Progenitor cell of endocrine pancreas (in vitro differentiated cells): ENCODE measurements at regions not wholly inside any gene's neighbourhood (a gene's known extent, or its start where the extent isn't known, plus 50 kb on each side); places are given as distances from the start of the nearest gene placed in this dataset.
"Not testable (repeated sequence)": the region's sequence is repeated elsewhere in the genome, so short reads cannot be mapped to it uniquely, and the experiment has no call there.

Experiments
- DNase-seq: peaks from one replicate; pipeline ENCODE4 v3.0.0; 2021; ENCODE audit warnings: low spot score; ENCODE audit not compliant: unreplicated experiment
- H3K27ac Mint-ChIP-seq: 2 replicates; pipeline ENCODE4 v1.8.0; 2021; ENCODE audit warnings: mild to moderate bottlenecking, moderate library complexity, mixed read lengths
- H3K27me3 Mint-ChIP-seq: 2 replicates; pipeline ENCODE4 v1.8.0; 2021; ENCODE audit warnings: mixed read lengths
- H3K36me3 Mint-ChIP-seq: 2 replicates; pipeline ENCODE4 v1.8.0; 2022; ENCODE audit warnings: mixed read lengths; ENCODE audit not compliant: insufficient read depth
- H3K4me1 Mint-ChIP-seq: 2 replicates; pipeline ENCODE4 v1.8.0; 2021; ENCODE audit warnings: low read depth, mixed read lengths
- H3K4me3 Mint-ChIP-seq: 2 replicates; pipeline ENCODE4 v1.8.0; 2021; ENCODE audit warnings: low read depth, mild to moderate bottlenecking, moderate library complexity, mixed read lengths
- H3K9me3 Mint-ChIP-seq: 2 replicates; pipeline ENCODE4 v1.8.0; 2021; ENCODE audit warnings: low read depth, mixed read lengths
- TF ChIP-seq, protein P1 (sequence below): fragments of 200-600 bp; sonication (generic); IDR thresholded peaks from one replicate; pipeline ENCODE4 v1.5.0; 2021; ENCODE audit warnings: antibody characterized with exemption, mild to moderate bottlenecking; ENCODE audit not compliant: unreplicated experiment

DNA sequence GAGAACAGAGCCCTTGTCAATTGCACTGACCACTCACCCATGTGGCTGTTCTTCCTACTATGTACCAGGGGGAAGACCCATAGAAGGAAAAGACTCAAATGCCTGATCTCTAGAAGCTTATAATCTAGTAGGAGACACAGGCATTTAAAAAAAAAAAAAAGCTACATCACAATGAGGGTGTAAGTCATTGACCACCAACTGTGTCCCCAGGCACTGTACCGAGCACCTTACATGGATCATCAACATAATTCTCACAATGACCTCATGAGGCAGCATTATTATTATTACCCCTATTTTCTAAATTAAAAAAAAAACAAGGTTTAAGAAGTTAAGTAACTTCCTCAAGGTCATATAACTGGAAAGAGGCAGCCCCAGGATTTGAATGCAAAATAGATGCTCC, 247.4 kb downstream of the SHOX2 start:
- no peak overlapping the region for H3K27ac Mint-ChIP-seq
- peaks cover 4% of the 10 kb centered on the region for H3K27me3 Mint-ChIP-seq
- TF ChIP-seq, protein P1, sequence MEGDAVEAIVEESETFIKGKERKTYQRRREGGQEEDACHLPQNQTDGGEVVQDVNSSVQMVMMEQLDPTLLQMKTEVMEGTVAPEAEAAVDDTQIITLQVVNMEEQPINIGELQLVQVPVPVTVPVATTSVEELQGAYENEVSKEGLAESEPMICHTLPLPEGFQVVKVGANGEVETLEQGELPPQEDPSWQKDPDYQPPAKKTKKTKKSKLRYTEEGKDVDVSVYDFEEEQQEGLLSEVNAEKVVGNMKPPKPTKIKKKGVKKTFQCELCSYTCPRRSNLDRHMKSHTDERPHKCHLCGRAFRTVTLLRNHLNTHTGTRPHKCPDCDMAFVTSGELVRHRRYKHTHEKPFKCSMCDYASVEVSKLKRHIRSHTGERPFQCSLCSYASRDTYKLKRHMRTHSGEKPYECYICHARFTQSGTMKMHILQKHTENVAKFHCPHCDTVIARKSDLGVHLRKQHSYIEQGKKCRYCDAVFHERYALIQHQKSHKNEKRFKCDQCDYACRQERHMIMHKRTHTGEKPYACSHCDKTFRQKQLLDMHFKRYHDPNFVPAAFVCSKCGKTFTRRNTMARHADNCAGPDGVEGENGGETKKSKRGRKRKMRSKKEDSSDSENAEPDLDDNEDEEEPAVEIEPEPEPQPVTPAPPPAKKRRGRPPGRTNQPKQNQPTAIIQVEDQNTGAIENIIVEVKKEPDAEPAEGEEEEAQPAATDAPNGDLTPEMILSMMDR: no peak
- H3K4me1 Mint-ChIP-seq: peaks cover 28% of the 10 kb centered on the region
- DNase-seq: no peak
- no peak overlapping the region for H3K4me3 Mint-ChIP-seq
- H3K36me3 Mint-ChIP-seq: no peaks in the 10 kb centered on the region
- H3K9me3 Mint-ChIP-seq: no peaks in the 10 kb centered on the region

DNA sequence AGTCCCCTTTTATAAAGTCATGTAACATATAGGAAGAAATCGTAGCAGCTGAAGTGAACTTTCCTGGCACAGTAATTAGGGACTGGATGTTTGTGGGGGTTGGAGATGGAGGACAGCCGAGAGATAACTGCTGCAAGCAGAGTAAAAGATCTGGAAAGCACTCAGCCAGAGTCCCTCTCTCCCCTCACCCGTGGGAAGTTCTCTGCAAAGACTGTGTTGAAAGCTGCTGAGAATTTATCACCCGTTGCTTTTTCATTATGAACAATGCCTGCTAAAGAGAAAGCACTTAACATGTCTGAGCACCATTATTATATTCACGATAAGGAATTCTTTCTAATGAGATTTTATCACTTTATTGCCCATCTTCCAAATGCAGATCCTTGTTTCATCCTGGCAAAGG, 248.8 kb downstream of the SHOX2 start:
- Mint-ChIP-seq H3K27me3 (no peaks in the 10 kb centered on the region), H3K4me1 (peaks cover 27% of the 10 kb centered on the region), H3K4me3 (peak overlapping the region; percentile 39), H3K27ac (no peak overlapping the region), H3K9me3 (peaks cover 9% of the 10 kb centered on the region), H3K36me3 (peaks cover 6% of the 10 kb centered on the region)
- no peak for DNase-seq
- TF ChIP-seq, protein P1: no peak

DNA sequence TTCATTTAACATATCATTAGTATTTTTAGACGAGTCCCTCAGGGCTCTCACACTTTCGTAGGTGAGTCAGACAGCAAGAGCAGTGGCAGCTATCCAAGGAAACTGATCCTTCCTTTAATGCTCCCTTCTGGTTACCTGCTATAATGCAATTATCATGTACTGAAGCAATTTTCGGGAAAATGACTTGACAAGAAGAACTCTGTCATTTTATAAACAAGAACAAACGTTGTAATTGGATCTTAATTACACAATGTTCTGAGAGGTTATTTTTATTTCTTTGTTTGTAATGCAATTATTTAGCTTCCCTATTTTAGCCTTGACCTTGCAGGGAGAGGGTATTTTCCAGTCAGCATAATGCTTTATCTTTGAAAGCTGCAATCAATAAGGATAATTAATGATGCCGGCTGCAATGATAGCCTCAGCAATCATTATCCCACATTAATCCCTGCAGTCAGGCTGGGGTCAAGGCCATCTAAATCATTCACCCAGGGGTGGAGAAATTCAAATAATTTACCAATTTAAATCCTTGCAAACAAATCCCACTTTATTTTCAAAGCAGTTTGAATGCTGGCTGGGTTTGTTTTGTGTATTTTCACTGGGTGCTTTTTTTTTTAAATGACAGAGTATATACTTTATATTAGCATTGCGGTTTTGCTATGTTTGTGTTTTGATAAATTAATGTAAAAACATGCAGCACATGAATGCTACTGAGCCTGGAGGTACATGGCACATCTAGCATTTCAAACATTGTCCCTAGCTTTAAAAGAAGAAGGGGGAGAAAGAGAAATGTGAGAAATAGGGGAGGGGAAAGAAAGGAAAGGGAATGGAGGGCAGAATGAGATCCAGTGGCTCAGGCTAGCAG, 249.9 kb downstream of the SHOX2 start:
- peaks cover 9% of the 10 kb centered on the region for H3K9me3 Mint-ChIP-seq
- peaks cover 6% of the 10 kb centered on the region for H3K36me3 Mint-ChIP-seq
- H3K4me3 Mint-ChIP-seq: no peak overlapping the region
- no peak for DNase-seq
- H3K27ac Mint-ChIP-seq: peak overlapping the region; percentile 23
- peaks cover 27% of the 10 kb centered on the region for H3K4me1 Mint-ChIP-seq
- no peaks in the 10 kb centered on the region for H3K27me3 Mint-ChIP-seq
- TF ChIP-seq, protein P1: no peak

DNA sequence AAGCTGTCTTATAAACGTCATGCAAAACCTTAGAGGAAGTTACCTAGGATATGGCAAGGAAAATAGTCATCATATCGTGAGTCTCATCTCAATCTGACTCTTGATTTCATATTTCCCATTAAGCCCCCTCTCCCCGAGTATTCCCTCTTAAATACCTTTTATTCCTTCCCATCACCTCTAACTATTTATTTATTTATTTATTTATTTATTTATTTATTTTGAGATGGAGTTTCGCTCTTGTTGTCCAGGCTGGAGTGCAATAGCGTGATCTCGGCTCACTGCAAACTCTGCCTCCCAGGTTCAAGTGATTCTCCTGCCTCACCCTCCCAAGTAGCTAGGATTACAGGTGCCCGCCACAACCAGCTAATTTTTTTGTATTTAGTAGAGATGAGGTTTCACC, 260.4 kb downstream of the SHOX2 start:
- not testable (repeated sequence) for H3K27me3 Mint-ChIP-seq, H3K9me3 Mint-ChIP-seq, H3K27ac Mint-ChIP-seq, H3K4me1 Mint-ChIP-seq, H3K4me3 Mint-ChIP-seq, DNase-seq, H3K36me3 Mint-ChIP-seq

DNA sequence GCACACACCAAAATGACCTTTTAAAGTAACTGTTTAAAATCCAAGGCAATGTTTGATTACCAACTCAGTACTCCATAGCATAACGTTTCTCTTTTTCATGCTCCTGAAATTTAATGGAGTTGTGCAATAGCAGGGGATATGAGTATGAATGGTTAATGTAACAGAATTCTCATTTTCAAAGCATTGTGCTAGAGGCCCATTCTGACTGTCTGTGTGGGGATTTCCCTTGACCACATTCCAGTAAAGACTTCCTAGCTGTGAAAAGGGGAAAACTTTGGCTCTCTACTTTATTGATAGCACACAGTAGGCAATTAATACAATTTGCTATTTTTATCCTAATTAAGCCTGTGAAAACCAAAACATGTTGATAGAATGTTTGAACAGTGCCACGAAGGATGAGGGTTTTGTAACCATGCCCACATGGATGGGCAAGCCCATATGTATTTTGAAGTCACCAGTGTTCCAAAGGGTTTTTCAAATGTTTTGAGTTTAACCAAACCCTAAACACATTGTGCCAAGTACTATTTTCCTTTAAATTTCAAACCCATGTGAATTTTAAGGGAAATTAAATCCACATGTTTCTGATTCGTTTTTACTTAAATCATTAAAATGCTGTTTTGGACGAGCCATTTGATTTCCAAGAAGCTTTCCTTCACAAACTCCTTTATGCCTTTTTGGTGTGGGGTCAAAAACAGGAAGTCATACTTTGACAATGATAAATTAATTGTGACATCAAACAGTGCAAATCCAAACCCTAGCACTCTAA, 261.2 kb downstream of the SHOX2 start:
- no peaks in the 10 kb centered on the region for H3K27me3 Mint-ChIP-seq
- no peaks in the 10 kb centered on the region for H3K4me1 Mint-ChIP-seq
- H3K9me3 Mint-ChIP-seq: no peaks in the 10 kb centered on the region
- TF ChIP-seq, protein P1: no peak
- no peak overlapping the region for H3K27ac Mint-ChIP-seq
- no peak overlapping the region for H3K4me3 Mint-ChIP-seq
- H3K36me3 Mint-ChIP-seq: no peaks in the 10 kb centered on the region
- DNase-seq: no peak
